ENCODE measurements at regions not wholly inside any gene's neighbourhood (a gene's known extent, or its start where the extent isn't known, plus 50 kb on each side); places are given as distances from the start of the nearest gene placed in this dataset.

- intact Hi-C loops (cut with DNase I) = no loop called here
- DNase-seq (no peak), ATAC-seq (no peak)
Observed at GRCh38 chr13:100941377-100942368, 267.1 kb upstream of the TMTC4 start.

- intact Hi-C loops (cut with DNase I) = no loop called here
- no peak for DNase-seq
- ATAC-seq = no peak
Observed at GRCh38 chr13:100940658-100941057, 266.1 kb upstream of the TMTC4 start.

GRCh38 chr13:100933841-100934240 lies 259.2 kb upstream of the TMTC4 start:
- no peak for DNase-seq
- intact Hi-C loops (cut with DNase I) = no loop called here

GRCh38 chr13:100922599-100922998 lies 248.0 kb upstream of the TMTC4 start:
- intact Hi-C loops (cut with DNase I) = no loop called here
- DNase-seq (no peak), ATAC-seq (no peak)

More at GRCh38 chr13:100933841-100934240, 259.2 kb upstream of the TMTC4 start:
- ATAC-seq = no peak

GRCh38 chr13:100921139-100921538 lies 246.5 kb upstream of the TMTC4 start:
- ATAC-seq = no peak
- no peak for DNase-seq
- intact Hi-C loops (cut with DNase I) = no loop called here

GRCh38 chr13:100917011-100917410 lies 242.4 kb upstream of the TMTC4 start:
- DNase-seq (no peak), ATAC-seq (no peak)
- intact Hi-C loops (cut with DNase I) = no loop called here

GRCh38 chr13:100913143-100913542 lies 238.5 kb upstream of the TMTC4 start:
- no peak for ATAC-seq
- DNase-seq = no peak
- intact Hi-C loops (cut with DNase I) = no loop called here

- intact Hi-C loops (cut with DNase I) = no loop called here
- ATAC-seq (no peak), DNase-seq (no peak)
Observed at GRCh38 chr13:100904293-100904976, 229.8 kb upstream of the TMTC4 start.

GRCh38 chr13:100899720-100900316 lies 225.2 kb upstream of the TMTC4 start:
- intact Hi-C loops (cut with DNase I) = no loop called here
- DNase-seq (no peak), ATAC-seq (no peak)

- DNase-seq (no peak), ATAC-seq (no peak)
- intact Hi-C loops (cut with DNase I) = no loop called here
Observed at GRCh38 chr13:100898431-100898830, 223.8 kb upstream of the TMTC4 start.

GRCh38 chr13:100895651-100896050 lies 221.1 kb upstream of the TMTC4 start:
- no peak for ATAC-seq
- intact Hi-C loops (cut with DNase I) = no loop called here

GRCh38 chr13:100892981-100893380 lies 218.4 kb upstream of the TMTC4 start:
- DNase-seq (no peak), ATAC-seq (no peak)
- intact Hi-C loops (cut with DNase I) = no loop called here

More at GRCh38 chr13:100895651-100896050, 221.1 kb upstream of the TMTC4 start:
- no peak for DNase-seq

GRCh38 chr13:100890645-100891044 lies 216.1 kb upstream of the TMTC4 start:
- intact Hi-C loops (cut with DNase I) = no loop called here
- ATAC-seq (no peak), DNase-seq (no peak)

- intact Hi-C loops (cut with DNase I) = no loop called here
- DNase-seq = no peak
- peak; percentile 61 to 90 for ATAC-seq
Observed at GRCh38 chr13:100887729-100888151, 213.1 kb upstream of the TMTC4 start.

GRCh38 chr13:100883453-100883852 lies 208.9 kb upstream of the TMTC4 start:
- intact Hi-C loops (cut with DNase I) = no loop called here
- ATAC-seq = no peak
- no peak for DNase-seq

- ATAC-seq (no peak), DNase-seq (no peak)
- intact Hi-C loops (cut with DNase I) = no loop called here
Observed at GRCh38 chr13:100881291-100881864, 206.8 kb upstream of the TMTC4 start.

- no peak for DNase-seq
- intact Hi-C loops (cut with DNase I) = no loop called here
- no peak for ATAC-seq
Observed at GRCh38 chr13:100880166-100880565, 205.6 kb upstream of the TMTC4 start.

- DNase-seq (no peak), ATAC-seq (no peak)
- intact Hi-C loops (cut with DNase I) = no loop called here
Observed at GRCh38 chr13:100879255-100879654, 204.7 kb upstream of the TMTC4 start.

- ATAC-seq (no peak), DNase-seq (no peak)
- intact Hi-C loops (cut with DNase I) = no loop called here
Observed at GRCh38 chr13:100876044-100876403, 201.4 kb upstream of the TMTC4 start.
